ENCODE measurements at regions not wholly inside any gene's neighbourhood (a gene's known extent, or its start where the extent isn't known, plus 50 kb on each side); places are given as distances from the start of the nearest gene placed in this dataset.

GRCh38 chr12:45549337-45549902, 180.1 kb upstream of the ARID2 start:
- Histone ChIP-seq H3K4me1 (no peaks in the 10 kb centered on the region), H3K36me3 (no peaks in the 10 kb centered on the region), H3K9me3 (replicated peaks) (no peaks in the 10 kb centered on the region), H3K27me3 (ENCODE audit: low read depth) (no peaks in the 10 kb centered on the region), H3K27ac (replicated peaks) (no peak overlapping the region), H3K4me3 (no peak overlapping the region)
- no peak for TF ChIP-seq CTCF (IDR thresholded peaks at IDR 0.05; ENCODE audit: borderline replicate concordance)
- no peak for DNase-seq
- intact Hi-C loops (cut with micrococcal nuclease): loop anchor here (10.0 kb wide), 1 partner anchor 195 kb away; no protein-coding TSS in a partner anchor

GRCh38 chr12:45553204-45553603, 176.3 kb upstream of the ARID2 start:
- no peak overlapping the region for H3K27ac ChIP-seq (replicated peaks)
- DNase-seq: no peak
- intact Hi-C loops (cut with micrococcal nuclease): no loop called here
- no peaks in the 10 kb centered on the region for H3K9me3 ChIP-seq (replicated peaks)
- TF ChIP-seq CTCF (IDR thresholded peaks at IDR 0.05; ENCODE audit: borderline replicate concordance): no peak
- no peaks in the 10 kb centered on the region for H3K36me3 ChIP-seq
- H3K27me3 ChIP-seq (ENCODE audit: low read depth): no peaks in the 10 kb centered on the region
- no peak overlapping the region for H3K4me3 ChIP-seq
- no peaks in the 10 kb centered on the region for H3K4me1 ChIP-seq

- Histone ChIP-seq H3K27me3 (ENCODE audit: low read depth) (no peaks in the 10 kb centered on the region), H3K4me1 (no peaks in the 10 kb centered on the region), H3K27ac (replicated peaks) (no peak overlapping the region), H3K4me3 (no peak overlapping the region), H3K9me3 (replicated peaks) (peaks cover under 1% of the 10 kb centered on the region), H3K36me3 (no peaks in the 10 kb centered on the region)
- intact Hi-C loops (cut with micrococcal nuclease): no loop called here
- no peak for DNase-seq
- no peak for TF ChIP-seq CTCF (IDR thresholded peaks at IDR 0.05; ENCODE audit: borderline replicate concordance)
Measured at GRCh38 chr12:45557016-45557415, 172.5 kb upstream of the ARID2 start.

- Histone ChIP-seq H3K4me1 (no peaks in the 10 kb centered on the region), H3K27ac (replicated peaks) (no peak overlapping the region), H3K4me3 (no peak overlapping the region), H3K36me3 (no peaks in the 10 kb centered on the region), H3K9me3 (replicated peaks) (peaks cover 7% of the 10 kb centered on the region), H3K27me3 (ENCODE audit: low read depth) (no peaks in the 10 kb centered on the region)
- DNase-seq: no peak
- intact Hi-C loops (cut with micrococcal nuclease): no loop called here
- no peak for TF ChIP-seq CTCF (IDR thresholded peaks at IDR 0.05; ENCODE audit: borderline replicate concordance)
Measured at GRCh38 chr12:45558353-45558752, 171.2 kb upstream of the ARID2 start.

- no peak overlapping the region for H3K4me3 ChIP-seq
- intact Hi-C loops (cut with micrococcal nuclease): no loop called here
- no peak for TF ChIP-seq CTCF (IDR thresholded peaks at IDR 0.05; ENCODE audit: borderline replicate concordance)
- no peak for DNase-seq
- no peaks in the 10 kb centered on the region for H3K27me3 ChIP-seq (ENCODE audit: low read depth)
- H3K36me3 ChIP-seq: no peaks in the 10 kb centered on the region
- no peak overlapping the region for H3K27ac ChIP-seq (replicated peaks)
- peaks cover 7% of the 10 kb centered on the region for H3K9me3 ChIP-seq (replicated peaks)
- no peaks in the 10 kb centered on the region for H3K4me1 ChIP-seq
Measured at GRCh38 chr12:45559537-45559936, 170.0 kb upstream of the ARID2 start.

Data from left ventricle myocardium inferior (tissue), 1 donor.